ENCODE measurements at regions not wholly inside any gene's neighbourhood (a gene's known extent, or its start where the extent isn't known, plus 50 kb on each side); places are given as distances from the start of the nearest gene placed in this dataset.

- Histone ChIP-seq H3K27me3 (ENCODE audit: control insufficient read depth in 2 of 2, insufficient read depth in 2 of 2, low read length in 2 of 2) (no peaks in the 10 kb centered on the region), H3K79me2 (ENCODE audit: insufficient read depth, low read length) (no peaks in the 10 kb centered on the region), H3K4me2 (replicated peaks; ENCODE audit: extremely low read depth, low read length, poor library complexity, severe bottlenecking) (no peak overlapping the region), H2AFZ (ENCODE audit: insufficient read depth, low read depth, low read length, poor library complexity, severe bottlenecking) (no peak overlapping the region), H3K9me3 (replicated peaks in 1 of 2; ENCODE audit: control insufficient read depth in 1 of 2, insufficient read depth in 1 of 2, low read length in 2 of 2) (no peaks in the 10 kb centered on the region), H3K9ac (ENCODE audit: insufficient read depth, low read length, poor library complexity, severe bottlenecking) (no peak overlapping the region), H3K4me1 (ENCODE audit: control insufficient read depth in 1 of 2, insufficient read depth in 2 of 2, low read length in 2 of 2) (no peaks in the 10 kb centered on the region), H3K27ac (ENCODE audit: low read depth in 1 of 2, low read length in 2 of 2) (no peak overlapping the region), H3K4me3 (replicated peaks in 1 of 3; ENCODE audit: low read depth in 2 of 3, low read length in 3 of 3) (no peak overlapping the region), H3K36me3 (replicated peaks in 1 of 2; ENCODE audit: control insufficient read depth in 1 of 2, insufficient read depth in 2 of 2, low read length in 2 of 2) (no peaks in the 10 kb centered on the region), H4K20me1 (ENCODE audit: insufficient read depth, low read length) (no peaks in the 10 kb centered on the region)
- TF ChIP-seq CTCF (IDR thresholded peaks at IDR 0.05) = peak; percentile 99
- H3K36me3 Mint-ChIP-seq = no peaks in the 10 kb centered on the region
- DNase-seq = peak; percentile 18 to 35 (median 29)
- H3K9me3 Mint-ChIP-seq = peaks cover 0 to 2% (median 0%) of the 10 kb centered on the region in 7 donors
- H3K27me3 Mint-ChIP-seq (ENCODE audit: low read depth in 3 of 3) = peaks cover 1 to 13% (median 3%) of the 10 kb centered on the region in 3 donors
- no peak overlapping the region for H3K4me3 Mint-ChIP-seq
- WGBS (ENCODE audit: insufficient coverage) = 54% methylated on average over 8 of the region's 9 CpGs
- intact Hi-C loops (cut with micrococcal nuclease) = loop anchor here (2.0 to 10.0 kb wide), 3 partner anchors 473 to 1185 kb away; partner anchors contain the start of gene CXCL12 (in 1 of the 2)
- no peak overlapping the region for H3K27ac Mint-ChIP-seq
- H3K4me1 Mint-ChIP-seq = no peaks in the 10 kb centered on the region
Observed at GRCh38 chr10:44857363-44858016, 53.6 kb upstream of the TMEM72 start.

- H3K36me3 Mint-ChIP-seq = no peaks in the 10 kb centered on the region
- H3K4me1 Mint-ChIP-seq = no peaks in the 10 kb centered on the region
- H3K27ac Mint-ChIP-seq = no peak overlapping the region
Observed at GRCh38 chr10:44858017-44858371, 53.1 kb upstream of the TMEM72 start.

More at GRCh38 chr10:44858017-44858371, 53.1 kb upstream of the TMEM72 start:
- H2AFZ ChIP-seq (ENCODE audit: insufficient read depth, low read depth, low read length, poor library complexity, severe bottlenecking) = no peak overlapping the region
- WGBS (ENCODE audit: insufficient coverage) = 69% methylated on average over 4 of the region's 5 CpGs
- no peak overlapping the region for H3K9ac ChIP-seq (ENCODE audit: insufficient read depth, low read length, poor library complexity, severe bottlenecking)
- no peaks in the 10 kb centered on the region for H3K79me2 ChIP-seq (ENCODE audit: insufficient read depth, low read length)
- H3K27ac ChIP-seq (ENCODE audit: low read depth in 1 of 2, low read length in 2 of 2) = no peak overlapping the region
- peaks cover 3 to 5% of the 10 kb centered on the region in 2 donors for H3K27me3 ChIP-seq (ENCODE audit: control insufficient read depth in 2 of 2, insufficient read depth in 2 of 2, low read length in 2 of 2)
- H3K36me3 ChIP-seq (replicated peaks in 1 of 2; ENCODE audit: control insufficient read depth in 1 of 2, insufficient read depth in 2 of 2, low read length in 2 of 2) = no peaks in the 10 kb centered on the region
- no peaks in the 10 kb centered on the region for H3K9me3 ChIP-seq (replicated peaks in 1 of 2; ENCODE audit: control insufficient read depth in 1 of 2, insufficient read depth in 1 of 2, low read length in 2 of 2)
- H3K9me3 Mint-ChIP-seq = peaks cover 0 to 2% (median 0%) of the 10 kb centered on the region in 7 donors
- no peak overlapping the region for H3K4me3 ChIP-seq (replicated peaks in 1 of 3; ENCODE audit: low read depth in 2 of 3, low read length in 3 of 3)
- intact Hi-C loops (cut with micrococcal nuclease) = loop anchor here (5.0 to 10.0 kb wide), 2 partner anchors 473 to 1181 kb away; partner anchors contain the start of gene CXCL12 (in 1 of the 2)
- no peak overlapping the region for H3K4me3 Mint-ChIP-seq
- peaks cover 6 to 18% (median 6%) of the 10 kb centered on the region in 3 donors for H3K27me3 Mint-ChIP-seq (ENCODE audit: low read depth in 3 of 3)
- no peak overlapping the region for H3K4me2 ChIP-seq (replicated peaks; ENCODE audit: extremely low read depth, low read length, poor library complexity, severe bottlenecking)
- no peaks in the 10 kb centered on the region for H3K4me1 ChIP-seq (ENCODE audit: control insufficient read depth in 1 of 2, insufficient read depth in 2 of 2, low read length in 2 of 2)
- TF ChIP-seq CTCF (IDR thresholded peaks at IDR 0.05) = peak; percentile 71
- DNase-seq = no peak
- no peaks in the 10 kb centered on the region for H4K20me1 ChIP-seq (ENCODE audit: insufficient read depth, low read length)

Measured in CD14-positive monocyte (primary cell).